ENCODE measurements at regions not wholly inside any gene's neighbourhood (a gene's known extent, or its start where the extent isn't known, plus 50 kb on each side); places are given as distances from the start of the nearest gene placed in this dataset.

GRCh38 chr20:46833360-46833759, 61.3 kb upstream of the EYA2 start:
- TF ChIP-seq EP300 (IDR thresholded peaks at IDR 0.05) = no peak
- no peak for TF ChIP-seq CTCF (IDR thresholded peaks at IDR 0.05)
